Ecto neural progenitor cell (in vitro differentiated cells): ENCODE measurements at regions not wholly inside any gene's neighbourhood (a gene's known extent, or its start where the extent isn't known, plus 50 kb on each side); places are given as distances from the start of the nearest gene placed in this dataset.
A peak's percentile ranks its signal among the peaks of the same experiment; 100 is the strongest.
"Not testable (repeated sequence)": the region's sequence is repeated elsewhere in the genome, so short reads cannot be mapped to it uniquely, and the experiment has no call there.

Experiments
- DNase-seq: peaks from one replicate; pipeline ENCODE4 v3.0.0-alpha.2; 2018; ENCODE audit warnings: low spot score

GRCh38 chr11:23484146-23484545, 623.9 kb upstream of the CCDC179 start:
- not testable (repeated sequence) for DNase-seq

- DNase-seq, result not testable (repeated sequence)
Observed at GRCh38 chr11:23484618-23485017, 624.3 kb upstream of the CCDC179 start.

GRCh38 chr11:23490557-23491235, 630.4 kb upstream of the CCDC179 start:
- DNase-seq, result no peak

GRCh38 chr11:23494981-23495380, 634.7 kb upstream of the CCDC179 start:
- DNase-seq, result no peak

- no peak for DNase-seq
Observed at GRCh38 chr11:23496340-23496739, 636.1 kb upstream of the CCDC179 start.

GRCh38 chr11:23497040-23497439, 636.8 kb upstream of the CCDC179 start:
- no peak for DNase-seq

- no peak for DNase-seq
Observed at GRCh38 chr11:23502389-23502788, 642.1 kb upstream of the CCDC179 start.

- no peak for DNase-seq
Observed at GRCh38 chr11:23502826-23503225, 642.6 kb upstream of the CCDC179 start.

- no peak for DNase-seq
Observed at GRCh38 chr11:23509023-23509422, 648.7 kb upstream of the CCDC179 start.

- no peak for DNase-seq
Observed at GRCh38 chr11:23509821-23510220, 649.5 kb upstream of the CCDC179 start.

- no peak for DNase-seq
Observed at GRCh38 chr11:23519194-23519593, 658.9 kb upstream of the CCDC179 start.

- DNase-seq, result no peak
Observed at GRCh38 chr11:23520226-23520960, 660.1 kb upstream of the CCDC179 start.

GRCh38 chr11:23536907-23537306, 676.6 kb upstream of the CCDC179 start:
- DNase-seq, result no peak

GRCh38 chr11:23539556-23539955, 679.3 kb upstream of the CCDC179 start:
- DNase-seq, result no peak

GRCh38 chr11:23540101-23540561, 679.9 kb upstream of the CCDC179 start:
- peak; percentile 52 for DNase-seq

- DNase-seq, result no peak
Observed at GRCh38 chr11:23542189-23542588, 681.9 kb upstream of the CCDC179 start.

GRCh38 chr11:23542816-23543215, 682.5 kb upstream of the CCDC179 start:
- no peak for DNase-seq

GRCh38 chr11:23543651-23544222, 683.5 kb upstream of the CCDC179 start:
- no peak for DNase-seq

- no peak for DNase-seq
Observed at GRCh38 chr11:23551706-23552105, 691.4 kb upstream of the CCDC179 start.

GRCh38 chr11:23554002-23554401, 693.7 kb upstream of the CCDC179 start:
- no peak for DNase-seq

- DNase-seq, result no peak
Observed at GRCh38 chr11:23555085-23555484, 694.8 kb upstream of the CCDC179 start.

- no peak for DNase-seq
Observed at GRCh38 chr11:23556163-23556750, 696.0 kb upstream of the CCDC179 start.

GRCh38 chr11:23563591-23563990, 703.3 kb upstream of the CCDC179 start:
- no peak for DNase-seq
